ENCODE measurements at regions not wholly inside any gene's neighbourhood (a gene's known extent, or its start where the extent isn't known, plus 50 kb on each side); places are given as distances from the start of the nearest gene placed in this dataset.
"Not testable (repeated sequence)": the region's sequence is repeated elsewhere in the genome, so short reads cannot be mapped to it uniquely, and the experiment has no call there.

GRCh38 chr7:67359900-67360299 is 363.3 kb downstream of the TYW1 start:
- DNase-seq (ENCODE audit: low read depth) = no peak

- no peak for DNase-seq (ENCODE audit: low read depth)
These were observed 364.5 kb downstream of the TYW1 start for GRCh38 chr7:67361150-67361549.

GRCh38 chr7:67364441-67365017 is 367.9 kb downstream of the TYW1 start:
- no peak for DNase-seq (ENCODE audit: low read depth)

- peak; percentile 2 for DNase-seq (ENCODE audit: low read depth)
These were observed 375.0 kb downstream of the TYW1 start for GRCh38 chr7:67371429-67372305.

GRCh38 chr7:67373389-67373788 is 376.8 kb downstream of the TYW1 start:
- not testable (repeated sequence) for DNase-seq (ENCODE audit: low read depth)

- DNase-seq (ENCODE audit: low read depth) = no peak
These were observed 378.8 kb downstream of the TYW1 start for GRCh38 chr7:67375427-67375826.

GRCh38 chr7:67377939-67378862 is 381.6 kb downstream of the TYW1 start:
- peak; percentile 20 for DNase-seq (ENCODE audit: low read depth)

- DNase-seq (ENCODE audit: low read depth) = no peak
These were observed 383.7 kb downstream of the TYW1 start for GRCh38 chr7:67380326-67380725.

- no peak for DNase-seq (ENCODE audit: low read depth)
These were observed 384.2 kb downstream of the TYW1 start for GRCh38 chr7:67380858-67381257.

GRCh38 chr7:67387851-67388250 is 391.2 kb downstream of the TYW1 start:
- DNase-seq (ENCODE audit: low read depth) = no peak

GRCh38 chr7:67391168-67391567 is 394.5 kb downstream of the TYW1 start:
- DNase-seq (ENCODE audit: low read depth) = no peak

- no peak for DNase-seq (ENCODE audit: low read depth)
These were observed 396.2 kb downstream of the TYW1 start for GRCh38 chr7:67392596-67393438.

GRCh38 chr7:67393903-67394302 is 397.3 kb downstream of the TYW1 start:
- no peak for DNase-seq (ENCODE audit: low read depth)

- DNase-seq (ENCODE audit: low read depth) = no peak
These were observed 402.3 kb downstream of the TYW1 start for GRCh38 chr7:67398916-67399315.

- DNase-seq (ENCODE audit: low read depth) = no peak
These were observed 404.9 kb downstream of the TYW1 start for GRCh38 chr7:67401492-67401891.

GRCh38 chr7:67402280-67402679 is 405.6 kb downstream of the TYW1 start:
- DNase-seq (ENCODE audit: low read depth) = no peak

GRCh38 chr7:67406976-67407375 is 410.3 kb downstream of the TYW1 start:
- DNase-seq (ENCODE audit: low read depth) = no peak

GRCh38 chr7:67407392-67408071 is 410.9 kb downstream of the TYW1 start:
- no peak for DNase-seq (ENCODE audit: low read depth)

- DNase-seq (ENCODE audit: low read depth) = no peak
These were observed 411.5 kb downstream of the TYW1 start for GRCh38 chr7:67408109-67408508.

GRCh38 chr7:67413670-67414069 is 417.0 kb downstream of the TYW1 start:
- DNase-seq (ENCODE audit: low read depth) = no peak

GRCh38 chr7:67414858-67415257 is 418.2 kb downstream of the TYW1 start:
- DNase-seq (ENCODE audit: low read depth) = no peak

Data from stimulated activated CD8-positive, alpha-beta memory T cell treated with anti-CD3 and anti-CD28 coated beads, Interleukin-15, amount 100 ng/mL, for 1 hour (primary cell).